DOHH2 (cell line): ENCODE measurements at regions not wholly inside any gene's neighbourhood (a gene's known extent, or its start where the extent isn't known, plus 50 kb on each side); places are given as distances from the start of the nearest gene placed in this dataset.
"Not testable (repeated sequence)": the region's sequence is repeated elsewhere in the genome, so short reads cannot be mapped to it uniquely, and the experiment has no call there.

Source experiments
- H3F3A ChIP-seq: fragments of 200-600 bp; sonication (generic), shearing (Covaris generic); 2 replicates; pipeline ENCODE4 v1.6.0; 2016; ENCODE audit warnings: antibody characterized with exemption, mild to moderate bottlenecking; ENCODE audit not compliant: control insufficient read depth, insufficient read depth
- H3K27ac ChIP-seq: fragments of 200-600 bp; sonication (generic); 2 replicates; pipeline ENCODE4 v1.5.1; 2014; ENCODE audit warnings: low read depth, mild to moderate bottlenecking, low read length, moderate library complexity
- H3K27me3 ChIP-seq: fragments of 200-600 bp; sonication (generic); 2 replicates; pipeline ENCODE4 v1.6.1; 2014; ENCODE audit warnings: mild to moderate bottlenecking, low read length, mixed read lengths; ENCODE audit not compliant: control insufficient read depth
- H3K36me3 ChIP-seq: fragments of 200-600 bp; sonication (generic); 2 replicates; pipeline ENCODE4 v1.6.1; 2014; ENCODE audit warnings: mild to moderate bottlenecking, low read length, moderate library complexity, mixed read lengths; ENCODE audit not compliant: control insufficient read depth
- H3K4me1 ChIP-seq: fragments of 200-600 bp; sonication (generic); 2 replicates; pipeline ENCODE4 v1.6.1; 2014; ENCODE audit warnings: mild to moderate bottlenecking, low read length, mixed read lengths; ENCODE audit not compliant: control insufficient read depth
- H3K4me2 ChIP-seq: fragments of 200-600 bp; sonication (generic); 2 replicates; pipeline ENCODE4 v1.6.0; 2014; ENCODE audit warnings: mild to moderate bottlenecking, low read length, moderate library complexity
- H3K4me3 ChIP-seq: fragments of 200-600 bp; sonication (generic); 2 replicates; pipeline ENCODE4 v1.5.1; 2014; ENCODE audit warnings: mild to moderate bottlenecking, low read length, mixed read lengths
- H3K79me2 ChIP-seq: fragments of 200-600 bp; sonication (generic); 2 replicates; pipeline ENCODE4 v1.6.1; 2014; ENCODE audit warnings: mild to moderate bottlenecking, low read length, mixed read lengths; ENCODE audit not compliant: control insufficient read depth
- H3K9me2 ChIP-seq: fragments of 200-600 bp; sonication (generic); replicated peaks from 2 replicates; pipeline ENCODE4 v1.6.1; 2014; ENCODE audit warnings: mild to moderate bottlenecking, low read length, mixed read lengths; ENCODE audit not compliant: control insufficient read depth
- H3K9me3 ChIP-seq: fragments of 200-600 bp; sonication (generic); 2 replicates; pipeline ENCODE4 v1.6.1; 2014; ENCODE audit warnings: antibody characterized with exemption, low read length, mixed read lengths; ENCODE audit not compliant: control insufficient read depth, insufficient read depth
- H4K20me1 ChIP-seq: fragments of 200-600 bp; sonication (generic); 2 replicates; pipeline ENCODE4 v1.6.0; 2014; ENCODE audit warnings: low read depth, mild to moderate bottlenecking, antibody characterized with exemption, low read length, moderate library complexity; ENCODE audit not compliant: control insufficient read depth, insufficient read depth
- EZH2phosphoT487 ChIP-seq: fragments of 200-600 bp; sonication (generic); IDR thresholded peaks from 2 replicates; pipeline ENCODE4 v1.6.1; 2017; ENCODE audit warnings: borderline replicate concordance, mild to moderate bottlenecking, antibody characterized with exemption, low read length, moderate library complexity, mixed read lengths
- TF ChIP-seq, protein P1 (sequence below): fragments of 200-600 bp; sonication (generic); IDR thresholded peaks from one replicate; pipeline ENCODE4 v1.5.1; 2014; ENCODE audit warnings: antibody characterized with exemption, mild to moderate bottlenecking, low read depth, low read length; ENCODE audit not compliant: poor library complexity, severe bottlenecking

DNA sequence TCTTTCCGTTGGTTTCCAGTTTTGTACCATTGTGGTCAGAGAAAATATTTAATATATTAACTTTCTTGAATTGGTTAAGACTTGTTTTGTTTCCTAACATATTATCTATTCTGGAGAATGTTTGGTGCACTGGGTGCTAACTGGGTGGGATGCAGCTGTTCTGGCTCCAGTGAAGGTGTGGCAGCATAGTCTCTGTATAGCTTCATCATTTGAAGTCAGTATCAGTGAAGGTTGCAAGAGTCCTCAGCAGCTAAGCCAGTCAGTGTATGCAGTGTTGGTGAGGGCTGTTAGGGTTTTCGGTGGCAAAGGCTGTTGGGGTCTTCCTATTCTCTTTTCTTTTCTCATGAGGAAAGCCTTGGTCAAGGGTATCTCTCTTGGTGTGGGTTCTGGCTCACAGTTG is 698.7 kb upstream of the ADGRL4 start:
- no peak for TF ChIP-seq EZH2phosphoT487
- TF ChIP-seq, protein P1, sequence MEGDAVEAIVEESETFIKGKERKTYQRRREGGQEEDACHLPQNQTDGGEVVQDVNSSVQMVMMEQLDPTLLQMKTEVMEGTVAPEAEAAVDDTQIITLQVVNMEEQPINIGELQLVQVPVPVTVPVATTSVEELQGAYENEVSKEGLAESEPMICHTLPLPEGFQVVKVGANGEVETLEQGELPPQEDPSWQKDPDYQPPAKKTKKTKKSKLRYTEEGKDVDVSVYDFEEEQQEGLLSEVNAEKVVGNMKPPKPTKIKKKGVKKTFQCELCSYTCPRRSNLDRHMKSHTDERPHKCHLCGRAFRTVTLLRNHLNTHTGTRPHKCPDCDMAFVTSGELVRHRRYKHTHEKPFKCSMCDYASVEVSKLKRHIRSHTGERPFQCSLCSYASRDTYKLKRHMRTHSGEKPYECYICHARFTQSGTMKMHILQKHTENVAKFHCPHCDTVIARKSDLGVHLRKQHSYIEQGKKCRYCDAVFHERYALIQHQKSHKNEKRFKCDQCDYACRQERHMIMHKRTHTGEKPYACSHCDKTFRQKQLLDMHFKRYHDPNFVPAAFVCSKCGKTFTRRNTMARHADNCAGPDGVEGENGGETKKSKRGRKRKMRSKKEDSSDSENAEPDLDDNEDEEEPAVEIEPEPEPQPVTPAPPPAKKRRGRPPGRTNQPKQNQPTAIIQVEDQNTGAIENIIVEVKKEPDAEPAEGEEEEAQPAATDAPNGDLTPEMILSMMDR: no peak
- no peaks in the 10 kb centered on the region for H3K27me3 ChIP-seq
- H3K27ac ChIP-seq: no peak overlapping the region
- H3K4me3 ChIP-seq: no peak overlapping the region
- peaks cover 45% of the 10 kb centered on the region for H3K4me1 ChIP-seq
- no peaks in the 10 kb centered on the region for H4K20me1 ChIP-seq
- H3K9me3 ChIP-seq: 0 out of 2 replicates have a peak, but pooled peaks cover 5% of the 10 kb centered on the region
- no peak overlapping the region for H3K4me2 ChIP-seq
- H3K36me3 ChIP-seq: no peaks in the 10 kb centered on the region; the same call in 1 of the 2 replicates
- no peaks in the 10 kb centered on the region for H3K9me2 ChIP-seq
- H3K79me2 ChIP-seq: no peaks in the 10 kb centered on the region
- H3F3A ChIP-seq: no peaks in the 10 kb centered on the region

DNA sequence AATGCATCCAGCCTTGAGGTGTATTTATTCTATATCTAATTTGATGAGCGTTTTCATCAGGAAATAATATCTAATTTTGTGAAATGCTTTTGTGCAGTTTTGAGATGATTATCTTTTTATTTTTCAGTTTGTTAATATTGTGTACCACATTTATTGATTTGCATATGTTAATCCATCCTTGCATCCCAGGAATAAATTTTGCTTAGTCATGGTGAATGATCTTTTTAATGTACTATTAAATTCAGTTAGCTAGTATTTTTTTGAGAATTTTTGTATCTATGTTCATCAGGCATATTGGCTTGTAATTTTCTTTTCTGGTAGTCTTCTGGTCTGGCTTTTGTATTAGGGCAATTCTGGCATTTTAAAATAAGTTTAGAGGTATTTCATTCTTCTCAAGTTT is 697.5 kb upstream of the ADGRL4 start:
- H3K27ac ChIP-seq: no peak overlapping the region
- H3K27me3 ChIP-seq: no peaks in the 10 kb centered on the region
- no peak overlapping the region for H3K4me3 ChIP-seq
- no peaks in the 10 kb centered on the region for H3K9me2 ChIP-seq
- no peaks in the 10 kb centered on the region for H3K79me2 ChIP-seq
- H3F3A ChIP-seq: no peaks in the 10 kb centered on the region
- no peak overlapping the region for H3K4me2 ChIP-seq
- H3K4me1 ChIP-seq: peaks cover 33% of the 10 kb centered on the region
- H3K36me3 ChIP-seq: no peaks in the 10 kb centered on the region; the same call in 1 of the 2 replicates
- H4K20me1 ChIP-seq: no peaks in the 10 kb centered on the region
- H3K9me3 ChIP-seq: 0 out of 2 replicates have a peak, but pooled peaks cover 5% of the 10 kb centered on the region
- TF ChIP-seq EZH2phosphoT487: no peak
- TF ChIP-seq, protein P1: no peak

- H4K20me1 ChIP-seq, H3K27me3 ChIP-seq, H3K9me2 ChIP-seq, H3K27ac ChIP-seq, H3K4me2 ChIP-seq, H3K9me3 ChIP-seq, H3F3A ChIP-seq, H3K36me3 ChIP-seq, H3K79me2 ChIP-seq, H3K4me3 ChIP-seq: not testable (repeated sequence)
- H3K4me1 ChIP-seq: peaks cover 20% of the 10 kb centered on the region
Measured at GRCh38 chr1:79702336-79702999, 695.9 kb upstream of the ADGRL4 start.

GRCh38 chr1:79695138-79695537 is 688.6 kb upstream of the ADGRL4 start:
- TF ChIP-seq EZH2phosphoT487: no peak
- TF ChIP-seq, protein P1: no peak
- H3K4me2 ChIP-seq: no peak overlapping the region
- H3K9me2 ChIP-seq: no peaks in the 10 kb centered on the region
- no peaks in the 10 kb centered on the region for H3F3A ChIP-seq
- H3K27ac ChIP-seq: no peak overlapping the region
- no peaks in the 10 kb centered on the region for H3K4me1 ChIP-seq
- H3K27me3 ChIP-seq: no peaks in the 10 kb centered on the region
- H3K9me3 ChIP-seq: no peaks in the 10 kb centered on the region
- no peaks in the 10 kb centered on the region for H3K36me3 ChIP-seq
- H4K20me1 ChIP-seq: no peaks in the 10 kb centered on the region
- no peaks in the 10 kb centered on the region for H3K79me2 ChIP-seq
- H3K4me3 ChIP-seq: no peak overlapping the region
